OCI-LY1 (cell line): ENCODE measurements at regions not wholly inside any gene's neighbourhood (a gene's known extent, or its start where the extent isn't known, plus 50 kb on each side); places are given as distances from the start of the nearest gene placed in this dataset.

Experiments
- CTCF ChIP-seq: fragments of 200-600 bp; sonication (generic), shearing (Covaris generic); IDR thresholded peaks from 2 replicates; pipeline ENCODE4 v1.5.1; 2017; ENCODE audit warnings: mild to moderate bottlenecking, antibody characterized with exemption, low read length, moderate library complexity, mixed read lengths
- EZH2 ChIP-seq: fragments of 200-600 bp; sonication (generic), shearing (Covaris generic); IDR thresholded peaks from 2 replicates; pipeline ENCODE4 v1.8.0; 2017; ENCODE audit warnings: borderline replicate concordance, mixed run types, mild to moderate bottlenecking, antibody characterized with exemption, low read length, moderate library complexity, mixed read lengths

- TF ChIP-seq EZH2 = no peak
- TF ChIP-seq CTCF = no peak
These were observed 109.3 kb upstream of the HAND1 start for GRCh38 chr5:154587123-154588026.
